ENCODE measurements at regions not wholly inside any gene's neighbourhood (a gene's known extent, or its start where the extent isn't known, plus 50 kb on each side); places are given as distances from the start of the nearest gene placed in this dataset.
"Not testable (repeated sequence)": the region's sequence is repeated elsewhere in the genome, so short reads cannot be mapped to it uniquely, and the experiment has no call there.

- in situ Hi-C loops (cut with HindIII; ENCODE audit: low sequenced_read_pairs) = no loop called here
Measured at GRCh38 chr12:46578190-46578982, 205.8 kb upstream of the SLC38A2 start.

GRCh38 chr12:46577063-46577776, 204.6 kb upstream of the SLC38A2 start:
- in situ Hi-C loops (cut with HindIII; ENCODE audit: low sequenced_read_pairs) = no loop called here

- in situ Hi-C loops (cut with HindIII; ENCODE audit: low sequenced_read_pairs) = no loop called here
Measured at GRCh38 chr12:46574847-46575246, 202.3 kb upstream of the SLC38A2 start.

GRCh38 chr12:46573347-46573658, 200.7 kb upstream of the SLC38A2 start:
- in situ Hi-C loops (cut with HindIII; ENCODE audit: low sequenced_read_pairs) = no loop called here

- in situ Hi-C loops (cut with HindIII; ENCODE audit: low sequenced_read_pairs) = no loop called here
Measured at GRCh38 chr12:46572644-46573346, 200.2 kb upstream of the SLC38A2 start.

GRCh38 chr12:46571608-46572007, 199.0 kb upstream of the SLC38A2 start:
- in situ Hi-C loops (cut with HindIII; ENCODE audit: low sequenced_read_pairs) = no loop called here

- in situ Hi-C loops (cut with HindIII; ENCODE audit: low sequenced_read_pairs) = no loop called here
Measured at GRCh38 chr12:46569826-46570439, 197.4 kb upstream of the SLC38A2 start.

- in situ Hi-C loops (cut with HindIII; ENCODE audit: low sequenced_read_pairs) = no loop called here
Measured at GRCh38 chr12:46567667-46568066, 195.1 kb upstream of the SLC38A2 start.

- in situ Hi-C loops (cut with HindIII; ENCODE audit: low sequenced_read_pairs) = no loop called here
Measured at GRCh38 chr12:46562625-46563225, 190.2 kb upstream of the SLC38A2 start.

GRCh38 chr12:46561769-46562624, 189.4 kb upstream of the SLC38A2 start:
- in situ Hi-C loops (cut with HindIII; ENCODE audit: low sequenced_read_pairs) = not testable (repeated sequence)

- in situ Hi-C loops (cut with HindIII; ENCODE audit: low sequenced_read_pairs) = no loop called here
Measured at GRCh38 chr12:46560874-46561273, 188.3 kb upstream of the SLC38A2 start.

- in situ Hi-C loops (cut with HindIII; ENCODE audit: low sequenced_read_pairs) = no loop called here
Measured at GRCh38 chr12:46560089-46560488, 187.5 kb upstream of the SLC38A2 start.

GRCh38 chr12:46559311-46559710, 186.7 kb upstream of the SLC38A2 start:
- in situ Hi-C loops (cut with HindIII; ENCODE audit: low sequenced_read_pairs) = no loop called here

GRCh38 chr12:46558677-46559076, 186.1 kb upstream of the SLC38A2 start:
- in situ Hi-C loops (cut with HindIII; ENCODE audit: low sequenced_read_pairs) = no loop called here

- in situ Hi-C loops (cut with HindIII; ENCODE audit: low sequenced_read_pairs) = no loop called here
Measured at GRCh38 chr12:46557539-46558373, 185.2 kb upstream of the SLC38A2 start.

GRCh38 chr12:46556819-46557524, 184.4 kb upstream of the SLC38A2 start:
- in situ Hi-C loops (cut with HindIII; ENCODE audit: low sequenced_read_pairs) = no loop called here

GRCh38 chr12:46556105-46556559, 183.6 kb upstream of the SLC38A2 start:
- in situ Hi-C loops (cut with HindIII; ENCODE audit: low sequenced_read_pairs) = no loop called here

GRCh38 chr12:46555406-46555852, 182.9 kb upstream of the SLC38A2 start:
- in situ Hi-C loops (cut with HindIII; ENCODE audit: low sequenced_read_pairs) = no loop called here

All from endothelial cell of hepatic sinusoid (primary cell).